GM12865 (cell line): ENCODE measurements at regions not wholly inside any gene's neighbourhood (a gene's known extent, or its start where the extent isn't known, plus 50 kb on each side); places are given as distances from the start of the nearest gene placed in this dataset.
"Not testable (repeated sequence)": the region's sequence is repeated elsewhere in the genome, so short reads cannot be mapped to it uniquely, and the experiment has no call there.

Source experiments
- DNase-seq: peaks from one replicate; pipeline ENCODE4 v3.0.0; 2010; ENCODE audit warnings: low read depth
- H3K4me3 ChIP-seq: 2 replicates; pipeline ENCODE4 v1.5.1; 2011; ENCODE audit warnings: mild to moderate bottlenecking, low read depth, low read length, control low read depth
- TF ChIP-seq, protein P1 (sequence below): IDR thresholded peaks from 2 replicates; pipeline ENCODE4 v1.5.1; 2011; ENCODE audit warnings: low read length, control low read depth, low read depth, inconsistent platforms; ENCODE audit not compliant: insufficient read depth; ENCODE audit errors: missing control alignments

DNA sequence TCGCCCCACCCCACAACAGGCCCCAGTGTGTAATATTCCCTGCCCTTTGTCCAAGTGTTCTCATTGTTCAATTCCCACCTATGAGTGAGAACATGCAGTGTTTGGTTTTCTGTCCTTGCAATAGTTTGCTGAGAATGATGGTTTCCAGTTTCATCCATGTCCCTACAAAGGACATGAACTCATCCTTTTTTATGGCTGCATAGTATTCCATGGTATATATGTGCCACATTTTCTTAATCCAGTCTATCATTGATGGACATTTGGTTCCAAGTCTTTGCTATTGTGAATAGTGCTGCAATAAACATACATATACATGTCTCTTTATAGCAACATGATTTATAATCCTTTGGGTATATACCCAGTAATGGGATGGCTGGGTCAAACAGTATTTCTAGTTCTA, 132.7 kb downstream of the SNX10 start:
- not testable (repeated sequence) for DNase-seq, H3K4me3 ChIP-seq

DNA sequence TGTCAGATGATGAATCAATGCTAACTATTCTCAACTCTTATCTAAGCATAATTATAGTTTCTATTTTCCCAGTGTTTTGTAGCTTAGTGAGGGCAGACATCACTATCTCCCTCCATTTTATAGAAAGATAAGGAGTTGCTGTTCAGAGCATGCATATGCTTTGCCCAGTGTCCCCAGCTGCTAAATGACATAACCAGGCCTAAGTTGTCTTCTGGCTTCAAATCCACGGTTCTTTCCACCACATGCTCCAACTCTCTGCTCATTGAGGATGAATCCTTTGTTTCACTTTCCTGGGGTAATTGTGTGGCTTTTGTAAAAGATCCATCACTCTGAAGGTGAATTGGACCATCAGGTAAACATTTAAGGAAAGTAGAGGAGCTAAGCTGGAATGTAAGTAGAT, 134.0 kb downstream of the SNX10 start:
- no peak for DNase-seq
- TF ChIP-seq, protein P1, sequence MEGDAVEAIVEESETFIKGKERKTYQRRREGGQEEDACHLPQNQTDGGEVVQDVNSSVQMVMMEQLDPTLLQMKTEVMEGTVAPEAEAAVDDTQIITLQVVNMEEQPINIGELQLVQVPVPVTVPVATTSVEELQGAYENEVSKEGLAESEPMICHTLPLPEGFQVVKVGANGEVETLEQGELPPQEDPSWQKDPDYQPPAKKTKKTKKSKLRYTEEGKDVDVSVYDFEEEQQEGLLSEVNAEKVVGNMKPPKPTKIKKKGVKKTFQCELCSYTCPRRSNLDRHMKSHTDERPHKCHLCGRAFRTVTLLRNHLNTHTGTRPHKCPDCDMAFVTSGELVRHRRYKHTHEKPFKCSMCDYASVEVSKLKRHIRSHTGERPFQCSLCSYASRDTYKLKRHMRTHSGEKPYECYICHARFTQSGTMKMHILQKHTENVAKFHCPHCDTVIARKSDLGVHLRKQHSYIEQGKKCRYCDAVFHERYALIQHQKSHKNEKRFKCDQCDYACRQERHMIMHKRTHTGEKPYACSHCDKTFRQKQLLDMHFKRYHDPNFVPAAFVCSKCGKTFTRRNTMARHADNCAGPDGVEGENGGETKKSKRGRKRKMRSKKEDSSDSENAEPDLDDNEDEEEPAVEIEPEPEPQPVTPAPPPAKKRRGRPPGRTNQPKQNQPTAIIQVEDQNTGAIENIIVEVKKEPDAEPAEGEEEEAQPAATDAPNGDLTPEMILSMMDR = no peak
- no peak overlapping the region for H3K4me3 ChIP-seq

DNA sequence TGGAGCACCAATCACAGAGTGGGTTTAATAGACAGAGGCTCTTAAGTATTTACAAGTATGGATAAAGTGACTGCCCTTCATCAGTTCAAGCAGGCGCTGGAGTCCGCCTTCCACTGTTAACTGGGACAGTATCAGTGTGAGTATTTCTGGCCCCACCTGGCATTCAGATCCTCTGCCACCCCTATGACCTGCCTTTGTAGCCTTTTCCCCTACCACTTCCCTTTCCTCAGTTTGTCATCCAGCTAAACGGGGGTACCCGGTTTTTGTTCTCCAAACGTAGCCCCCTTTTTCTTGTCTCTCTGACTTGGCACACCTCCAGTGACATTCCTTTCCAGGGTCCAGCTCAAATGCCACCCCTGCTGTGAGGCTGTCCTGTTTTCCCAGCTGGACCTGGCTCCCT, 134.4 kb downstream of the SNX10 start:
- TF ChIP-seq, protein P1 = no peak
- no peak for DNase-seq
- no peak overlapping the region for H3K4me3 ChIP-seq

DNA sequence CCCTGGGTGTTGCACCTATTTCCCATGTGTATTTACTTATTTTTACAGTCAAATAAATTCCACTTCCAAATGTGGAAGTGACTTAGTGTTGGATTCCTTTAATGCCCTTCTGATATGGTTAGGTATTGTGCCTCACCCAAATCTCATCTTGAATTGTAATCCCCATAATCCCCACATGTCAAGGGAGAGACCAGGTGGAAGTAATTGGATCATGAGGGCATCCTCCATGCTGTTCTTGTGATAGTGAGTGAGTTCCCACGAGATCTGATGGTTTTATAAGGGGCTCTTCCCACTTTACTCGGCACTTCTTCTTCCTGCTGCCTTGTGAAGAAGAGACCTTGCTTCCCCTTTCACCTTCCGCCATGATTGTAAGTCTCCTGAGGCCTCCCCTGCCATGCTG, 136.9 kb downstream of the SNX10 start:
- TF ChIP-seq, protein P1 = no peak
- DNase-seq = no peak
- H3K4me3 ChIP-seq = no peak overlapping the region

DNA sequence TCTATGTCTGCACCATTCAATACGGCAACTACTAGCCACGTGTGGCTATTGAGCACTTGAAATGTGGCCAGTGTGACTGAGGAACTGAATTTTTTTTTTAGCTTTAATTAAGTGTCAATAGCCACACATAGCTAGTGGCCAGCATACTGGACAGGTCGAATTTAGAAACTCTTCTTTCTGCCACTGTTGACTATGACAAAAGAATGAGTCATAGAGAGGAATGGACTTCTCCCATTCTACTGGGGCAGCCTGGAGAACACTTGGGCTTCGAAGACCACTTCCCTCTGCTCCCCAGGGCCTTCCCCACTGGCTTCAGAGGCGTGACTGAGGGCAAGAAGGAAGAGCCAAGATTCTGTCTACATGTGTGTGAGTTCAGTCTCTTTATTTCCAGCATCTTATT, 137.5 kb downstream of the SNX10 start:
- no peak for DNase-seq
- no peak overlapping the region for H3K4me3 ChIP-seq
- TF ChIP-seq, protein P1 = no peak

DNA sequence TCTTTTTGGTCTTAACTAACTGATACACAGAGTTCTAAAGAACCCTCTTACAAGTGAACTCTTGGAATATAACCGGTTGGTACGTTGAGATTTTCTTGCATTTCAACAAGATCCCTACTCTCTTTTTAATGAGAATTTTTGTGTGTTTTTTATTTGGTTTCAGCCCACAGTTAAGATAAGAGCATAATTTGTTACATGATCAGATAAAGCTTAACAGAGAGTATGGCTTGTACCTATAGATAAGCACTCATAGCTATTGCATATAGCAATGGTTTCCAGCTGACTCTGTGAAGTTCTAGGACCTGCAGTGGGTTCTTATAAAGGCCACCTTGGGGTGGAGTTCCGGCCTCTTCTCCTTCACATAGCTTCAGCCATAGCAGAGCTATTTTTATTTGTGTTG, 143.3 kb downstream of the SNX10 start:
- DNase-seq = no peak

DNA sequence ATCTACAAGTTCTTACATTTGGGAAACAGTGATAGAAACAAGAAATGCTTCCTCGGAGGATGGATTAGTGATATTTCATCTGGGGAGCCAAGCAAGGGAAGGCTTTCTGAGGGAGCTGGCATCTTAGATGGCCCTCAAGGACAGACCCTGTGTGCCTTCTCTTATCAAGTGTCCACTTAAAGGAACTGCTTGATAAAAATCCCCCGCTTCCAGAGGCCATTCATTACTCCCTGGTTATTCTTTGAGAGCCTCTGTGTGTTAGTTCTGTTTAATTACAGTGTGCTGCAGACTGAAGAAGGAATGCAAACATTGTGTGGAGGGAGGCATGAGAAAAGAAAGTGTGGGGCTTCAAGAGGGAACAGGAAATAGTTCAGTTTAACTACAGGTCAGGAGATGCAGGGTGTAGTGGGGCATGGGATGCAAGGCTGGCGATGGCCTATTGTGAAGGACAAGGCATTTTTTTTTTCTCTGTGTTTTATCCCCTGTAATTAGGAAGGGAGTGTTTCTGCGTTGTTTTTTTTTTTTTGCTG, 145.4 kb downstream of the SNX10 start:
- no peak for DNase-seq
- H3K4me3 ChIP-seq = no peak overlapping the region
- TF ChIP-seq, protein P1 = no peak

More for the DNA sequence above, 143.3 kb downstream of the SNX10 start:
- TF ChIP-seq, protein P1 = no peak
- H3K4me3 ChIP-seq = no peak overlapping the region
